SK-MEL-5 (cell line): ENCODE measurements at regions not wholly inside any gene's neighbourhood (a gene's known extent, or its start where the extent isn't known, plus 50 kb on each side); places are given as distances from the start of the nearest gene placed in this dataset.
A peak's percentile ranks its signal among the peaks of the same experiment; 100 is the strongest.
"Not testable (repeated sequence)": the region's sequence is repeated elsewhere in the genome, so short reads cannot be mapped to it uniquely, and the experiment has no call there.

Source experiments
- DNase-seq: peaks from one replicate; pipeline ENCODE4 v3.0.0-alpha.2; 2016; ENCODE audit warnings: low read depth, low spot score
- in situ Hi-C: cut with HindIII; loops from 2 replicates; pipeline ENCODE4 v1.10.0; 2016; ENCODE audit warnings: low sequenced_read_pairs, high pct_unique_total_duplicates, low pct_unique_long_range_greater_than_20kb

DNA sequence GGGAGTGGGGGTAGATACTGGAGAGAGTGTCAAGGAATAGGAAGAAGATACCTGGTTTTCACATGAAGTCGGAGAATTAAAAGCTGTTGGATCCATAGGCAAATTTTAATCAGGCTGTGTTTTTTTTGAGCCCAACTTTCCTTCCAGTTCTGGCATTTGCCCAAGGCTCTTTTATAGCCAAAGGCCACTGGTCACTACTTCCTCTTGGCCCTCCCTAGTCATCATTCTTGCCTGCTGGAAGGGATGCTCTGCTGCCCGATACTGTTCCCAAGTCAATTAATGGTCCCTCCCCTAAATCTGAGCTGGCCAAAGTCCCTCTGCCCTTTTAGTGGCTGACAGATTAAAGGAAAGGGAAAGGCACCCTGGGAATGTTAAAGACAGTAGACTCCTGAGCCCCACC lies 102.8 kb upstream of the ZNF648 start:
- no peak for DNase-seq
- in situ Hi-C loops = no loop called here

DNA sequence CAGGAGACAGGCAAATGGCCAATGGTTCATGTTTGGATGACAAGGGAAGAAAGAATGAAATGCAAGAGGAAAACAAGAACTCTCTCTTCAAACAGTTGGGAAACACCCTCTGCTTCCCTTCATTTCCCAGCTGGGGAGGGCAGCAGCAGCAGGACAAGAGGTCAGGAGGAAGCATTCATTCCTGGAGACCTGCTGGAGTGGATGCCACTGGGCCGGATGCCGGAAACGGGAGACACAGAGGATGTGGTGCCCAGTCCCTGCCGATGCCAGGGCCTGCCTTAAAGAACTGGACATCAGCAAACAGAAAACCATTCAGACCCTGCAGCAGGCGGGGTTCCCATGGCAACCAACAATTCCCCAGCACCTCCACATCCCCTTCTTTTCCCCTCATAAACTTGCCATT lies 102.3 kb upstream of the ZNF648 start:
- in situ Hi-C loops = no loop called here

DNA sequence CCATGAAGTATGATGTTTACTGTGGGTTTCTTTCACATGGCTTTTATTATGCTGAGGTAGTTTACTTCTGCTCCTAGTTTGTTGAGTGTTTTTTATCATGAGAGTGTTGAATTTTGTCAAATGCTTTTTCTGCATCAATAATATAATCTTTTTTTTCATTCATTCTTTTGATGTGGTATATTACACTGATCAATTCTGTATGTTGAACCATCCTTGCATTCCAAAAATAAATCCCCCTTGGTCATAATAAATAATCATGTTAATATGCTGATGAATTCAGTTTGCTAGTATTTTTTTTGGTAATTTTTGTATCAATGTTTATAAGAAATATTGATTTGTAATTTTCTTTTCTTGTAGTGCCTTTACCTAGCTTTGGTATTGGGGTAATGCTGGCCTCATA lies 97.9 kb upstream of the ZNF648 start:
- in situ Hi-C loops = no loop called here
- DNase-seq = no peak

More for the DNA sequence above, 102.3 kb upstream of the ZNF648 start:
- no peak for DNase-seq

DNA sequence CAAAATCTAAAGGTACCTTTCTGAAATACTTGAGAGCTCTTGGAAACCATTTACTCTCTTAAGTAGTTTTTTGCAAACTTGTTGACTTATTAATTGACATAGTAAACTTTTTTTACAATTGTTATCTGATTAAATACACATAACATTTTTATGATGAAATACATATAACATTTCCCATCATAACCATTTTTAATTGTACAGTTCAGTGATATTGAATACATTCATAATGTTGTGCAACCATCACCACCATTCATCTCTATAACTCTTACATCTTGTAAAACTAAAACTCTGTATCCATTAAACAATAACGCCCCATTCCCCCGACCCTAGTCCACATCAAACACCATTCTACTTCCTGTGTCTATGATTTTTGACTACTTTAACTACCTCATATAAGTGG lies 95.7 kb upstream of the ZNF648 start:
- DNase-seq = no peak
- in situ Hi-C loops = no loop called here

DNA sequence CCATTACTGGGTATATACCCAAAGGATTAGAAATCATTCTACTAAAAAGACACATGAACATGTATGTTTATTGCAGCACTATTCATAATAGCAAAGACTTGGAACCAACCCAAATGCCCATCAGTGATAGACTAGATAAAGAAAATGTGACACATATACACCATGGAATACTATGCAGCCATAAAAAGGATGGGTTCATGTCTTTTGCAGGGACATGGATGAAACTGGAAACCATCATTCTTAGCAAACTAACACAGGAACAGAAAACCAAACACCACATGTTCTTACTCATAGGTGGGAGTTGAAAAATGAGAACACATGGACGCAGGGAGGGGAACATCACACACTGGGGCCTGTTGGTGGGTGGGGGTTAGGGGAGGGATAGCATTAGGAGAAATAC lies 92.9 kb upstream of the ZNF648 start:
- in situ Hi-C loops, DNase-seq: not testable (repeated sequence)

DNA sequence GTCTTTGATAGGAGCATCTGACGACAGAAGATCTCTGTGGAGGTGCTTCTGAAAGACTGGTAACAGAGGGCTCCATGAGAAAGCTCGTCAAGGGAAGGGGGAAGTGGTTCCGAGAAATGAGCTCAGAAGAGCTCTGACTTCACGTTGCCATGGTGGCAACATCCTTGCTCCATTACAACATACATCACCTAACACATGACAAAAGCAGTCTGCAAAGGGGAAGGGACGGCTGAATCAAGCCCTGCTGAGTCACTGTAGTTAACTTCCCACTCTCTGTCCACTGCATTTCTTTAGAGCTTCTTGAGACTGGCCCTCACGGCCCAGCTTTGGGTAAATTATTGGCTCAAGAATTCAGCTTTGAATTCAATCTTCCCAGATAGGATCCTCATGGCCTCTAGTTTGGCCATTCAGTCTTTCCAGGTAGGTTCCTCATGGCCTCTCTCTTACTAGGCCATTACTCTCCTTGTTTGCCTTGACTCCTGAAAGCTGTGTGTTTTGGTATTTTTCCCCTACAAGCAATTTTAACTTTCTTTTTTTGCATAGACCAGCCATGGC lies 88.0 kb upstream of the ZNF648 start:
- in situ Hi-C loops = no loop called here
- DNase-seq = no peak

DNA sequence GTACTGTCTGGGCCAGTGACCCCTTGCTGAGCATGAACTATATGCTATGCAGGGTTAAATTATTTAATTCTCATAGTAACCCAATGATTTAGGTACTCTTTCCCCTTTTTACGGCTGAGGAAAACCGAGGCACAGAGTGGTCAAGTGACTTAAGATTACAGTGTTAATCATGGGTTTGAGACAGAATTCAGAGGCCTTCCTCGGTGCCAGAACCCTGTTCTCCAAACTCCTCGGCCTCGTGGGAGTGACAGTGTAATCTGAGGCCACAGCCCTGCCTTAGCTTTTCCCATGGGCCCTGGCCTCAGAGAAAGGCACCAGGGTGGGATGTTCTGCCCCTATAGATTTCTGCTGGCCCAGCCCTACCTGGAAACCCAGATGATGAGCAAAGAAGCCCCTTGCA lies 86.4 kb upstream of the ZNF648 start:
- DNase-seq = no peak
- in situ Hi-C loops = no loop called here

DNA sequence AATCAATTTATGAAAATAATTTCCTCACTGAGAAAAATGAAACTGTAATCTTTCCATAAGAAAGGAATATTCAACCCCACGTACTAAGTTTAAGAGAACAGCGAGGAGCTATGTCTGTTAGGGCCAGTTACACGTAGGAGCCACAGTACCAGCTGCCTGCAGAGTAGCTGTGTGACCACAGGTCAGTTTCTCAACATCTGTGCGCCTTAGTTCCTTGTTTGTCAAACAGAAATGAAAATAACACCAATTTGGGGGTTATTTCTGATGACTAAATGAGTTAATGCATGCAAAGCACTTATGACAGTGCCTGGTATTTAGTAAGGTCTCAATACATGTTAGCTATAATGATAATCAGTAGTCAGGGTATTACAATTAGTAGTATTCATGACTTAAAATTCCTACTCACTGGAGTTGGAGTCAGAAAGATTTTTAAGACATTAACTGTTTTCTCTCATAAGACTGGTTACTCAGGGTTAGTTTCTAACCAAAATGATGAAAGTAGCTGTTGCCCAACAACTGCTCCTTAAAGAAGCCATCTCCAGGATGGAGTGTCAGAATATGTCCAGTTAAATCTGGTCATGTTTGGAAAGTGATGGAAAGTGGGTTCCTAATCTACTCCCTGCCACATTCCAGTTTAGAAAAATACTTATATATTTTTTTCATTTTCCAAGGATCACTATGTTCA lies 85.8 kb upstream of the ZNF648 start:
- in situ Hi-C loops = no loop called here
- DNase-seq = no peak

DNA sequence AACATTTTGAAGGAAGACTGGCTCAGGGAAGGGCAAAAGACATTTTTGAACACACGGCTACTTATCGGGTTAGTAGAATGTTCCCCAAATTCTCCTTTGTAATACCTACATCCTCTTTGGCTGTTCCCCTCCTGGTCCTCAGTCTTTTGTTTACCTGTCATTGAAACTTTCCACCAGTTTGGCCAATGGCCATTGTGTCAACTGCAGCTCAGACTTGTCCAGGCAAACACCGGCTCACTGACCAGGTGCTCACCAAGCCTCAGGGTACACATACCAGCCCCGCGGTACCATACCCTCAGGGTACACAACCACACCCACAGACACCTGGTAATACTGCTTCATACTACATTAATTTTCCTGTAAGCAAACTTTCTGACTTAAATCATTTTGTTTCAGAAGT lies 84.8 kb upstream of the ZNF648 start:
- in situ Hi-C loops = no loop called here
- no peak for DNase-seq

DNA sequence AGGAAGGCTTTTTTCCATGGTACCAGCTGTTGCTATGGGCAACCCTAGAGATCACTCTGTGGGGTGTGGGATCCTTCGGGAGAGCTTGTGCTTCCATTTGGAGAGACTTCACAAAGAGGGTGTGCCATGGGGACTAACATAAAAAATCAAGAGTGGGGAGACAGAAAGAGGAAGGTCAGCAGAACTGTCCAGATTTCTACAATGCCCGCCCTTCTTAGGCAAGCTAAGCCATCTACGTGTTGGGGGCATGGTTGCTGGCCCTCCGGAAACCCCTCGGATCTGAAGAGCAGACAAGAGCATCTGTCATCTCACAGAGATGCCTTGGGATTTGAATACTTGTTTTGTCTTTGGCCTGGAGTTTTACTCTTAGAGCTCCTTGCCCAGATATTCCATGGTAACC lies 83.9 kb upstream of the ZNF648 start:
- DNase-seq = no peak
- in situ Hi-C loops = no loop called here

DNA sequence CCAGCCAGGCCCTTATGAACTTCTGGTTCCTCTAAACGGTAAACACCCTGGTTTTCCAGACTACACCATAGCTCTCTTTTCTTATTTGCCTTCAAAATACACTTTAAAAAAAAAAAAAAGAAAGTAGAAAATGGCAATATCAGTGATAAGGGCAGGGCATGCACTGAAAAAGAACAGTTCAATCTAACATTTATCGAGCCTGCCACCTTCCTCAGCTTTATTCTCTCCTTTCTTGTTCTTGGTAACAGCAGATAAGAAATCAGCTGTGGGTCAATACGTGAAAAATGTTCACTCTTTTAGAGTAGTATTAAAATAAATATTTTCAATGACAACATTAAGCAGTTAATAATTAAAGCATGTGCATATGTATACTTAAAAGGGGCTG lies 83.1 kb upstream of the ZNF648 start:
- DNase-seq = no peak
- in situ Hi-C loops = no loop called here

DNA sequence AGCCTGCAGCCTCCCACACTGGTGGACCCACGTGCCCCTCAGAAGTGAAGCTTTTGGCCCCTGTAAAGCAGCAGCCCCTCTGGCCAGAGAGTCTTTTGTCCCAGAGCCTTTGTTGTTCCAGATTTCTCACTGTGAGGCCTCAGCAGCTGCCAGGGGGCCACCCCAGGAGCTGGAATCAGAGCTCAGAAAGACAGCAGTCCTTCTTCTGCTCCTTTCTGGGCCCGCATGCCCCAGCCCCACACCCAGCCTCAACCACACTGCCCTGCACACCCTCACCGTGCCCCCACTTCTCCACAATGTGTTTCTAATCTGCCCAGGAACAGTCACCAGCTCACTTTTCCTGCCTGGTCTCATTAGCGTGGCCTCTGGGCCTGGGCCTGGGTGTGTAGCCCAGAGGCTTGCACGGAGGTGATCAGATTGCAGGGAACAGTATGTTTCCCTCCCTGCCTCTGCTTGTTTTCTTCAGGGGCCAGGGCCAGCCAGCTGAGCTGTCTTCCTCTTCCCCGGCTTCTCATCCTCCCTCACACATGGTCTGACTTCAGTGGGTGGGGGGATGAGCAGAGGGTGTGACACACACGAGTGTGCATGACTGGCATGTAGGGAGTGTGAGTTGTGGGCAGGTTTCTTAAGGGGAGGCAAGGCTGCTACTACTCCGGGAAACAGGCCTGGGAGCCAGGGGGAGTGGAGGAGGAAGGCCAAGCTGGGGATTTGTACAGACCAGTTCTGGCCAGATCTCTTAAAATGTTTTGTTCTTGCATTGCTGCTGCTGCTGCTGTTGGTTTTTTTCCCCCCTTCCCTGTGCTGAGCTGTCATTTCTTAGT lies 82.5 kb upstream of the ZNF648 start:
- DNase-seq = no peak
- in situ Hi-C loops = no loop called here

DNA sequence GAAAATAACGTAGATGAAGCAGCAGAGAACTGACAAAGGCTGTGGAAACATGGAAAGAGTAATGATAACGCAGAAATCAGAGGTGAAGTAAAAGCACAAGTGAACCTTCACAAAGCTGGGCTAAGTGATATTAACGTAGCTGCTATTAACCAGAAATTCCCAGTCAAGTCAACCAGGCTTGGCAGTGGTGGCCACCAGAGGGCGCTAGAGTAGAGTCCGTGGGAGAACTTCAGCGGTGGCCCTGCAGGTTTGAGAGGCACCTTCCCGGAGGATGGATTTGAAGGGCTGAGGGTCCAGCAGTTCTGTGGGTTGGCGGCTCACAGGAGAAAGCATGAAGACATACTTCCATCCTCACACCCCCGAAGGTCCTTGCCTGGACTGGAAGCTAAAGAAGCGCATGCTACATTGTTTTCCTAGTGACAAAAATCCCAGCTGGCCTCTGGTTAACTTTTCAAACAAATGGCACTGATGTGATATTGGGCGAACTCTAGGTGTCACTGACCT lies 81.7 kb upstream of the ZNF648 start:
- peak; percentile 88 for DNase-seq
- in situ Hi-C loops = no loop called here

DNA sequence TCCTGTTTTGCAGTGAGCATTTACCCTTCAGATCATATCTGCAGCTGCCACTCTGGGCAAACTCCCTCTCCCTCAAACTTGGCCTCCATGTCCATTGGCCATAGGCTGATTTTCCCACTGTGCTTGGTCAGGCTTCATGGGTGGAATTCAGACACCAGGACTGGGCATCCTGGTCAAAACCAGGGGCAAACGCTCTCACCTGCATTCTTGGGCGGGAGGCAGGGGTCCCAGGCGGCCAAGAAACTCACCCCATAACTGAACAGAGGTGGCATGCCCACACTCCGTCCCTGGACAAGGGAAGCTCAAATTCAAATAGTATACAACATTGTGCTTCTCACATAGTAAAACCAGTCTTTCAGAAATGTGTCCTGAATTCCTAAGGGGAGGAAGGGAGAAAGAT lies 81.1 kb upstream of the ZNF648 start:
- DNase-seq = no peak
- in situ Hi-C loops = no loop called here

DNA sequence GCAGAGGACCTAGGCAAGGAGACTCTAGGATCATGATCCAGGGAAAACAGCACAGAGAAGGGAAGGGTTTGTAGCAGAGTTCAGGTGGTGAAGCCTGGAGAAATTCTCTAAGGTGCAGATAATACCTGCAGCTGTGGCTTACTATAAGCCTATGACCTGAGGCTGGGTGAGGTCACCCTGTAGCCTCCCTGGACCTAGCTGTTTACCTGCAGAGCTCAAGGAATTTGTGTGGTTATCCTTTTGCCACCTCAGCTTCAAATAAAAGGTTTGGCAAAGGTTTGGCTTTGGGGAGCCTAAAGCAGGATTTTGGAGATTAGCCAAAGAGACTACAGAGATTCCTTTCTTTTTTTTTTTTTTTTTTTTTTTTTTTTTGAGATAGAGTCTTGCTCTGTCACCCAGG lies 79.5 kb upstream of the ZNF648 start:
- in situ Hi-C loops = no loop called here
- DNase-seq = no peak

DNA sequence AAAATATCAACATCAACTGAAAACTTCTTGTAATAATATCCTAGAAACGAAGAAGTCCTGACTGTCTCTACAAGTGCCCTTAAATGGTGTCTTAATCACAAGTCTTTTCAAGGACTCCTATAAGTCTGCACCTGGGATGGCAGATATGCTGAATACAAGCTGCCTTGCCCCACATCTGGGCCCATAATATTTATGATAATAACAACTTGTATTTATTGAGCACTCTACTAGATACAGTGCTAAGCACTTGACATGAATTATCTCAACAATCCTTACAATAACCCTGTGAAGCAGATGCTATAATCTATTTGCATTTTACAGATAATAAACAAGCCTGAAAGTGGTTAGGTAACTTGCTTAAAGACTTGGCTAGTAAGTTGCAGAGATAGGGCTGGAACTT lies 78.0 kb upstream of the ZNF648 start:
- no peak for DNase-seq
- in situ Hi-C loops = no loop called here

DNA sequence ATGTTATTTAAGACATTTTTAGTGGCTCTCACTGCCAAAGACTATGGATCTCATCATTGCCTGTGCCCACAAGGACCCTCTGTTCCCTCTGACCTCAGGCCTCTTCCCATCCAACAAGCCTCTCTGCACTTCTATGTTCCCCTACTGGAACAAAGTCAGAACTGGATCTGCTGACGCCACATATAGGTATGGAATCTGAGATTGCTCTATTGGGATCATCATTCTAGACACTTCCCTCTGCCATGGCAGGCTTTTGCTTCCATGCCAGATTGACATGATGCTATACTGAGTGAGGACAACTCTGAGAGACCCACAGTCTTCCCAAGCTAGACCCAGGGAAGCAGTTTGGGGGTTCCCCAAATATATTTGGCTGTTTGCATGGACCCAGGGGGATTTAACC lies 76.0 kb upstream of the ZNF648 start:
- no peak for DNase-seq
- in situ Hi-C loops = no loop called here

DNA sequence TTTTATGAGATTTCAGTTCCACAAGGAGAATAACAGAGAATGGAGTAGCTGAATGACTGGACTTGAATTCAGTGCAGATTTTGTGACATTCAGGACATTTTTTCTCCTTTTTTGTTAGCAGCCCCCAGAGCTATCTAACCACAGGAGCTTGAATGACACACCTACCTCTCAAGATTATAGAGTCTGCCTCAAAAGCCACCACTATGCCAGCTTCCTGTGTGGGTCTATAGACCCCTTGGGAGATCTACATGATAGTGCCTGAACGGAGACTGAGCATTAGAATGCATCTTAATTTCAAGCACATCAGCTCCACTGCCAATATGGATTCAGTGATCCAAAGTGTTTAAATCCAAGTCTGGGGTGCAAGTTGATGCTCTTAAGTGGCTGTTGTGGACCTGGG lies 74.4 kb upstream of the ZNF648 start:
- DNase-seq = no peak
- in situ Hi-C loops = no loop called here

DNA sequence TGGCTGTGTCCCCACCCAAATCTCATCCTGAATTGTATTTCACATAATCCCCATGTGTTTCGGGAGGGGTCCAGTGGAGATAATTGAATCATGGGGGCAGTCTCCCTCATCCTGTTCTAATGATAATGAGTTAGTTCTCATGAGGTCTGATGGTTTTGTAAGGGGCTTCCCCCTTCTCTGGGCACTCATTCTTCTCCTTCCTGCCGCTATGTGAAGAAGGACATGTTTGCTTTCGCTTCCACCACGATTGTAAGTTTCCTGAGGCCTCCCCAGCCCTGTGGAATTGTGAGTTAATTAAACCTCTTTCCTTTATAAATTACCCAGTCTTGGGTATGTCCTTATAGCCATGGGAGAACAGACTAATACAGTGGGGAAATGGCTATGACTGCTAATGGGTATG lies 72.7 kb upstream of the ZNF648 start:
- DNase-seq = no peak
- in situ Hi-C loops = no loop called here
